ENCODE measurements at regions not wholly inside any gene's neighbourhood (a gene's known extent, or its start where the extent isn't known, plus 50 kb on each side); places are given as distances from the start of the nearest gene placed in this dataset.

- peaks cover 11% of the 10 kb centered on the region for H3K27me3 ChIP-seq
- H3K4me3 ChIP-seq (ENCODE audit: low read depth in 1 of 2, low read length in 1 of 2), result no peak overlapping the region
- no peaks in the 10 kb centered on the region for H3K4me1 ChIP-seq (ENCODE audit: control insufficient read depth in 1 of 2, insufficient read depth in 1 of 2, low read depth in 1 of 2, low read length in 1 of 2)
- no peak overlapping the region for H3K27ac ChIP-seq
- TF ChIP-seq CTCF (IDR thresholded peaks at IDR 0.05), result no peak
- no peaks in the 10 kb centered on the region for H3K36me3 ChIP-seq
- H3K9me3 ChIP-seq, result no peaks in the 10 kb centered on the region
Measured at GRCh38 chr17:77779711-77780539, 178.6 kb upstream of the TNRC6C start.

- Histone ChIP-seq H3K36me3 (no peaks in the 10 kb centered on the region), H3K4me1 (ENCODE audit: control insufficient read depth in 1 of 2, insufficient read depth in 1 of 2, low read depth in 1 of 2, low read length in 1 of 2) (no peaks in the 10 kb centered on the region), H3K9me3 (no peaks in the 10 kb centered on the region), H3K27me3 (peaks cover 16% of the 10 kb centered on the region), H3K4me3 (ENCODE audit: low read depth in 1 of 2, low read length in 1 of 2) (no peak overlapping the region), H3K27ac (no peak overlapping the region)
- TF ChIP-seq CTCF (IDR thresholded peaks at IDR 0.05), result no peak
Measured at GRCh38 chr17:77781536-77781935, 177.0 kb upstream of the TNRC6C start.

GRCh38 chr17:77782201-77782600 lies 176.3 kb upstream of the TNRC6C start:
- peaks cover 16% of the 10 kb centered on the region for H3K27me3 ChIP-seq
- H3K36me3 ChIP-seq, result no peaks in the 10 kb centered on the region
- TF ChIP-seq CTCF (IDR thresholded peaks at IDR 0.05), result no peak
- no peaks in the 10 kb centered on the region for H3K4me1 ChIP-seq (ENCODE audit: control insufficient read depth in 1 of 2, insufficient read depth in 1 of 2, low read depth in 1 of 2, low read length in 1 of 2)
- H3K4me3 ChIP-seq (ENCODE audit: low read depth in 1 of 2, low read length in 1 of 2), result no peak overlapping the region
- no peak overlapping the region for H3K27ac ChIP-seq
- no peaks in the 10 kb centered on the region for H3K9me3 ChIP-seq

- no peak for TF ChIP-seq CTCF (IDR thresholded peaks at IDR 0.05)
Measured at GRCh38 chr17:77782611-77783010, 175.9 kb upstream of the TNRC6C start.

GRCh38 chr17:77783991-77784820 lies 174.3 kb upstream of the TNRC6C start:
- no peak overlapping the region for H3K27ac ChIP-seq
- no peak for TF ChIP-seq CTCF (IDR thresholded peaks at IDR 0.05)
- no peaks in the 10 kb centered on the region for H3K4me1 ChIP-seq (ENCODE audit: control insufficient read depth in 1 of 2, insufficient read depth in 1 of 2, low read depth in 1 of 2, low read length in 1 of 2)
- H3K27me3 ChIP-seq, result peaks cover 25% of the 10 kb centered on the region
- H3K36me3 ChIP-seq, result no peaks in the 10 kb centered on the region
- H3K4me3 ChIP-seq (ENCODE audit: low read depth in 1 of 2, low read length in 1 of 2), result no peak overlapping the region
- H3K9me3 ChIP-seq, result no peaks in the 10 kb centered on the region

More at GRCh38 chr17:77782611-77783010, 175.9 kb upstream of the TNRC6C start:
- Histone ChIP-seq H3K4me1 (ENCODE audit: control insufficient read depth in 1 of 2, insufficient read depth in 1 of 2, low read depth in 1 of 2, low read length in 1 of 2) (no peaks in the 10 kb centered on the region), H3K4me3 (ENCODE audit: low read depth in 1 of 2, low read length in 1 of 2) (no peak overlapping the region), H3K36me3 (no peaks in the 10 kb centered on the region), H3K27me3 (peaks cover 16% of the 10 kb centered on the region), H3K27ac (no peak overlapping the region), H3K9me3 (no peaks in the 10 kb centered on the region)

Measured in neutrophil (primary cell).